Naive thymus-derived CD8-positive, alpha-beta T cell (primary cell): ENCODE measurements at regions not wholly inside any gene's neighbourhood (a gene's known extent, or its start where the extent isn't known, plus 50 kb on each side); places are given as distances from the start of the nearest gene placed in this dataset.
"Not testable (repeated sequence)": the region's sequence is repeated elsewhere in the genome, so short reads cannot be mapped to it uniquely, and the experiment has no call there.

Source experiments
- ATAC-seq, 2 donors: fragments of 150-1000 bp; cut with Tn5 transposase in 1 of 2; sonication (Bioruptor Pico), chemical (Tn5 transposase) in 1 of 2; 1 replicate in 1 of 2; 2 replicates in 1 of 2; pipeline ENCODE4 v1.10.0; 2021; ENCODE audit warnings: mild to moderate bottlenecking in 2 of 2, moderate library complexity in 2 of 2
- POLR2A ChIA-PET: fragments of 350-600 bp; sonication (Branson Sonifier 250); formaldehyde crosslinking; loops from one replicate; lab custom pipeline; 2021; ENCODE audit warnings: antibody characterized with exemption; lab: Charles Lee
- DNase-seq, 10 donors: peaks; one replicate each; pipeline versions ENCODE4 v3.0.0 to v3.0.0-alpha.2; 2020 to 2022
- H3K27ac Mint-ChIP-seq, 10 donors: one replicate each; pipeline ENCODE4 v1.8.0; 2020 to 2022; ENCODE audit warnings: mild to moderate bottlenecking in 10 of 10, mixed read lengths in 10 of 10, moderate library complexity in 4 of 10, inconsistent platforms in 1 of 10
- H3K27me3 Mint-ChIP-seq, 5 donors: one replicate each; pipeline ENCODE4 v1.8.0; 2021 to 2022; ENCODE audit warnings: mixed read lengths in 5 of 5
- H3K36me3 Mint-ChIP-seq, 3 donors: one replicate each; pipeline ENCODE4 v1.8.0; 2020 to 2022; ENCODE audit warnings: mixed read lengths in 3 of 3, mild to moderate bottlenecking in 2 of 3, inconsistent platforms in 1 of 3
- H3K4me1 Mint-ChIP-seq, 4 donors: one replicate each; pipeline ENCODE4 v1.8.0; 2021 to 2022; ENCODE audit warnings: mixed read lengths in 4 of 4
- H3K4me3 Mint-ChIP-seq, 10 donors: one replicate each; pipeline ENCODE4 v1.8.0; 2020 to 2022; ENCODE audit warnings: mild to moderate bottlenecking in 10 of 10, mixed read lengths in 10 of 10, moderate library complexity in 6 of 10, inconsistent platforms in 1 of 10
- H3K9me3 Mint-ChIP-seq, 9 donors: one replicate each; pipeline ENCODE4 v1.8.0; 2020 to 2022; ENCODE audit warnings: mixed read lengths in 9 of 9, mild to moderate bottlenecking in 3 of 9, inconsistent platforms in 1 of 9, moderate library complexity in 1 of 9

GRCh38 chr1:181186133-181186532 is 97.6 kb downstream of the IER5 start:
- DNase-seq, H3K4me3 Mint-ChIP-seq, H3K9me3 Mint-ChIP-seq, H3K36me3 Mint-ChIP-seq, ATAC-seq, POLR2A ChIA-PET, H3K27ac Mint-ChIP-seq: not testable (repeated sequence)
- Mint-ChIP-seq H3K27me3 (peaks cover 0 to 28% (median 7%) of the 10 kb centered on the region in 5 donors), H3K4me1 (peaks cover 2 to 13% (median 7%) of the 10 kb centered on the region in 4 donors)

DNA sequence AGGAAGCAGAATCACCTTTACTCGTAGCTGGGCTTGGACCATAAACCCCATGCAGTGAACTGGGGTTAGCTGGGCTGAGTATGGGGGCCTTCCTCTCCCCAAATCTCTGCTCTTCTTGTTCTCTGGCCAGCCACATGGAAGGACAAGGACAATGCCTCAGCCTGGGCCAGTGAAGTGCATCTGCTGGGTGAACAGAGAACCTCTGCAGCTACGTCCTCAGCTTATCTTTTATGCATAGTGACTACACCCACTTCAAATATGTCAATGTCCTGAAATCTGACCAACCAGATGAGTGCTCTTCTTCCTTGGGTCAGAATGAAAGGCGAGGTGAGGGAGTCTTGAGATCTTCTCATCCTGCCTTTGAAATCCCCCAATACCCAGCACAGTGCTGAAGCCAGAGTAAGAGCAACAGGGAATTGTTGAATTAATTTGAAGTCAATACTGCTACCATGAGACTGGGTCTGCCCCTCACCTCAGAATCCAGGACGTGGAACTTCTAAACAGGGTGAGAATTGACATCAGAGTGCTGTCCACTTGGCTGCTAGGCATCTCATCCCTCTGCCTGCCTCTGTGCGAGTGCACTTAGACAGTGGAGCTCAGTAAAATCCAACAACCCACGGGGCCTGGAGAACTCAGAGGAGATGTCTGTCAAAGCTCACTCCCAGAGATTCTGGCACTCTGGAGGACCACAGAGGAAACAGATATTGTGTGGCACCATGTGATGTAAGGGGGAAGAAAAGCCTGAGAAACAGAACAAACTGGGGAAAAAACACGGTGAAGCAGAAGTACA is 99.0 kb downstream of the IER5 start:
- Mint-ChIP-seq H3K9me3 (no peaks in the 10 kb centered on the region), H3K27me3 (peaks cover 0 to 25% (median 7%) of the 10 kb centered on the region in 5 donors), H3K27ac (peak overlapping the region in 2 of 10 donors; percentile 19 to 43), H3K4me3 (peak overlapping the region in 1 of 10 donors; percentile 30), H3K4me1 (peaks cover 4 to 13% (median 7%) of the 10 kb centered on the region in 4 donors), H3K36me3 (peaks cover 0 to 1% (median 0%) of the 10 kb centered on the region in 3 donors)
- POLR2A ChIA-PET = interaction anchor here (1.0 kb wide), 1 partner anchor 239 kb away, joined by 3 read pairs; no protein-coding TSS in a partner anchor
- no peak for DNase-seq
- ATAC-seq = no peak

DNA sequence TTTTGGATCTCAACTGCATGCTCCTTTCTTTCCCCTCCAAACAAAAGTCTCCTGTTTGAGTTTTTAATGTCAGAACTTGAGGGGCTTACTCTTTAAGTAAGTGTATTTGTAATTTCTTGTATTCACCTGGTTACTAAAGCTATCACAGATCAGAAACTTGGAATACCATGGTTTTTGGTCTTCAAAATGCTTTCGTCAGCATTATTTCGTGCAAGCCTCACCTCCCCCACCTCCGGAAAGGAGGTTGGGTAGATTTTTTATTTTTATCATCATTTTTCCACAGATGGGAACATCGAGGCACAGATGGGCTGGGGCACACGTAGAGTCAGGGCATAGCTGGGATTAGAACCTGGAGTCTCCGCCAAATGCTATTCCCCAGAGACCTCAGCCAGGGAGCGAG is 100.7 kb downstream of the IER5 start:
- no peak for DNase-seq
- Mint-ChIP-seq H3K4me3 (no peak overlapping the region), H3K9me3 (peaks cover 0 to 6% (median 0%) of the 10 kb centered on the region in 9 donors), H3K27ac (no peak overlapping the region), H3K27me3 (peaks cover 0 to 22% (median 7%) of the 10 kb centered on the region in 5 donors), H3K4me1 (peaks cover 4 to 13% (median 7%) of the 10 kb centered on the region in 4 donors), H3K36me3 (peaks cover 0 to 5% (median 0%) of the 10 kb centered on the region in 3 donors)
- no peak for ATAC-seq
- POLR2A ChIA-PET = interaction anchor here (1.3 to 2.3 kb wide), 2 partner anchors 236 to 240 kb away, joined by 3 to 9 read pairs; no protein-coding TSS in a partner anchor

DNA sequence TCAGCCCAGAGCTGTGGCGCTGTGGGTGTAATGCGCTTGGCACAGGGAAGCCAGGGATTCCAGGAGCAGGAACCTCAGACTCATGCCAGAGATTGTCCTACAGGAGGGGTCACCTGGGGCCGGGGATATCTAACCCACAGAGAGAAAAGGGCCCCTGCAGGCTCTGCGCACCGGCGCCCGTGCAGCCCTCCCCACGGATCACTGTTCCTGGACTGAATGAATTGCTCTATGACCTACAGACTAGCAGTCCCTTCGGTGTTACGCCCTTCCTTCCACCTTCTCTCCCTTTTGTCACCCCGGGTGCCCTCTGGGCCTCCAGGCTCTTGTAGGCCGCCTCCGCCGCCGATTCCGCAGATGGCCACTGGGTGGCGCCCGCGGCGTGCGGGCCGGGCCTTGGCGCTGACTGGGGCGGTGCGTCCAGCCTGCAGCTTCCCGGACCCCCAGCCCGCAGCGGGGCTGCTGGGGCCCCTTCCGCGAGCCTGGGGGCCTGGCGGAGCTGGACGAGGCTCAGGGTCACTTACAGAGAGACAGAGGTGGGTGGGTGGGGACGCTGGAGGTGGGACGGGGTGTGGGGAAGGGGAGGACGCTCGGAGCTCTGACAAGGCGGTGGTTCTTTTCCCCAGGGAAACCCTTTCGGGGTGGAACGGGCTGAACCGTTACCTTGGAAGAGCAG is 101.3 kb downstream of the IER5 start:
- Mint-ChIP-seq H3K36me3 (peaks cover 0 to 6% (median 0%) of the 10 kb centered on the region in 3 donors), H3K27ac (peak overlapping the region in 1 of 10 donors; percentile 10), H3K4me1 (peaks cover 4 to 13% (median 7%) of the 10 kb centered on the region in 4 donors), H3K27me3 (peaks cover 0 to 20% (median 5%) of the 10 kb centered on the region in 5 donors), H3K9me3 (peaks cover 0 to 6% (median 0%) of the 10 kb centered on the region in 9 donors), H3K4me3 (peak overlapping the region in 7 of 10 donors; percentile 11 to 76 (median 54))
- ATAC-seq (peak; percentile 94 to 98), DNase-seq (peak; percentile 58 to 86 (median 80))
- POLR2A ChIA-PET = interaction anchor here (1.3 to 2.3 kb wide), 2 partner anchors 235 to 239 kb away, joined by 3 to 9 read pairs; no protein-coding TSS in a partner anchor

DNA sequence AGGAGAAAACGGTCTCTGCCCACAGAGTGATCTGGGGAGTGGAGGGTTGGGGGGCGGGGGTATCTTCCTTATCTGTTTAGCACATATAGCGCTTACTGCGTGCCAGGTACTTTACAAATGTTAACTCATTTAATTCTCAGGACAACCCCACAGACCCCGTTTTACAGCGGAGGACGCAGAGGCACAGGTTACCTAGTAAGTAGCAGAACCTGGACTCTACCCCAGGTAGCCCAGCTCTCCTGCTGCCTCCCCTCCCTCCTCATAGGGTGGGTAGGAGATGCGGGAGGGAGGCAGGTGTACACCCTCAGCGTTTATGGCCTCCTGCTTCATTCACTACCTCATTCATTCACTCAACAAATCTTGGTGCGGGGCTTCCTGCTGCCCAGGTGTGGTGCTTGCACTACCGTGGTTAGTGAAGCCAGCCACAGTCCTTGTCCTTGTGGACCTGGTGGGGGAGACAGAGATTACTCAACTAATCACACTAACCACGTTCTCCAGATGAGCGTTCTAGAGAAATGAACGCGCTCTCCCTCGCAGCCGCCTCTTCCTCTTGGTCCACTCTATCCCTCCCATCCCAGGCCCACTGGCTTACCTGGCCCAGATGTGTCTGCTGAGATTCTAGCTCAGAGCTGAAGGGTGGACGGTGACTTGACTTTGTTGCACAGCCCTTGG is 102.0 kb downstream of the IER5 start:
- DNase-seq (no peak), ATAC-seq (peak; percentile 18 to 21)
- Mint-ChIP-seq H3K27me3 (peaks cover 0 to 18% (median 4%) of the 10 kb centered on the region in 5 donors), H3K36me3 (peaks cover 0 to 6% (median 0%) of the 10 kb centered on the region in 3 donors), H3K27ac (peak overlapping the region in 3 of 10 donors; percentile 29 to 63 (median 60)), H3K4me1 (peaks cover 4 to 13% (median 7%) of the 10 kb centered on the region in 4 donors), H3K4me3 (peak overlapping the region in 8 of 10 donors; percentile 53 to 76 (median 64)), H3K9me3 (peaks cover 0 to 6% (median 0%) of the 10 kb centered on the region in 9 donors)
- POLR2A ChIA-PET = interaction anchor here (2.3 kb wide), 1 partner anchor 234 kb away, joined by 9 read pairs; no protein-coding TSS in a partner anchor

DNA sequence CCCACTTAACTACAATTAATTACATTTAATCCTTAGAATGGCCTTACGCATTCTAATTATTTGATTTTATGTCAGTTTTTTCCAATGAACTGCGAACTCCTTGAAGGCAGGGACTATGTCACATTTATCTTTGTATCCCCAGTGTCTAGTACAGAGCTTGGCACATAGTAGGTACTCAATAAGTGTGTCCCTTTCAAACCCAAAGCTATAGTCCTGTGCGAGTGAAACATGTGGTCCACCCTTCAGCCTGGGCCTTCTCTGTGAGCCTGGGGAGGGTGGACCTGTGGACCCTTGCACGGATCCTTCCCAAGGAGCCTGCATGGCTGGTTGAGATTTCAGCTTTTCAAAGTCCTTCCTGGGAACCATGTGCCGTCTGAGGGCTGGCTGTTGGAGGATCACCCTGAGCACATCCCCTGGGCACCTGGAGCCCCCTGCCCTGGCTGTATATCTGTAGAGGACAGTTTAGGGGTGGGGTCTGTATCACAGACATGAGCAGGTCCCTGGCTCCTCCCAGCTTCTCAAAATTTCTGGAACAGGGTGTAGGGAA is 103.1 kb downstream of the IER5 start:
- POLR2A ChIA-PET = interaction anchor here (2.3 kb wide), 1 partner anchor 233 kb away, joined by 9 read pairs; no protein-coding TSS in a partner anchor
- Mint-ChIP-seq H3K9me3 (peaks cover 0 to 6% (median 0%) of the 10 kb centered on the region in 9 donors), H3K36me3 (peaks cover 0 to 6% (median 0%) of the 10 kb centered on the region in 3 donors), H3K4me3 (no peak overlapping the region), H3K4me1 (peaks cover 4 to 13% (median 7%) of the 10 kb centered on the region in 4 donors), H3K27ac (no peak overlapping the region), H3K27me3 (peaks cover 0 to 19% (median 0%) of the 10 kb centered on the region in 5 donors)
- DNase-seq (no peak), ATAC-seq (no peak)

DNA sequence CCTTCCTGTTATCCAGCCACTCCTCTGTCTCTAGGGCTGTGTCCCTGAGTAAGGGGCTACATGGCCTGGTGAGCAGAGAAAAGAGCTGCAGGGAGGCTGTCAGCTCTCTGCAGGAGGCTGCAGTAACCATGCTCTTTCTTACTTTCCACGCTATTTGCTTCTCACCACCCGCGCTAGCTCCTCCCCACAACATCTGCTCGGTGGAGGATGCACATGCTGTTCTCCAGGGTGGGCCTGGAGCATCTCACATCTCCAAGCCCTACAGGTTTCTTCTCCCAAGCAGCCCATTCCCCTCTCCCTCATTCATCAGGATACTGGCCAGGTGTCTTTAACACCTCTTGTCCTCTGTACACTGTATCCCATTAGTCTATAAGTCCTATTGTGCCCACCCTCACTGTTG is 103.8 kb downstream of the IER5 start:
- POLR2A ChIA-PET = no interaction called here
- Mint-ChIP-seq H3K27me3 (peaks cover 0 to 19% (median 0%) of the 10 kb centered on the region in 5 donors), H3K27ac (peak overlapping the region in 2 of 10 donors; percentile 2 to 54), H3K9me3 (peaks cover 0 to 6% (median 0%) of the 10 kb centered on the region in 9 donors), H3K36me3 (peaks cover 0 to 6% (median 0%) of the 10 kb centered on the region in 3 donors), H3K4me1 (peaks cover 4 to 13% (median 7%) of the 10 kb centered on the region in 4 donors), H3K4me3 (no peak overlapping the region)
- no peak for DNase-seq
- ATAC-seq = no peak

GRCh38 chr1:181202986-181203555 is 114.6 kb downstream of the IER5 start:
- Mint-ChIP-seq H3K27ac (peak overlapping the region in 3 of 10 donors; percentile 32 to 82 (median 81)), H3K9me3 (peaks cover 0 to 7% (median 0%) of the 10 kb centered on the region in 9 donors), H3K27me3 (peaks cover 0 to 10% (median 0%) of the 10 kb centered on the region in 5 donors), H3K4me1 (peaks cover 0 to 2% (median 0%) of the 10 kb centered on the region in 4 donors), H3K4me3 (no peak overlapping the region), H3K36me3 (no peaks in the 10 kb centered on the region)
- ATAC-seq = no peak
- no peak for DNase-seq
- POLR2A ChIA-PET = no interaction called here

GRCh38 chr1:181204530-181204929 is 116.0 kb downstream of the IER5 start:
- Mint-ChIP-seq H3K9me3 (peaks cover 0 to 7% (median 0%) of the 10 kb centered on the region in 9 donors), H3K4me3 (no peak overlapping the region), H3K36me3 (no peaks in the 10 kb centered on the region), H3K4me1 (peaks cover 0 to 4% (median under 1%) of the 10 kb centered on the region in 4 donors), H3K27ac (peak overlapping the region in 1 of 10 donors; percentile 29), H3K27me3 (peaks cover 0 to 6% (median 0%) of the 10 kb centered on the region in 5 donors)
- POLR2A ChIA-PET = no interaction called here
- no peak for ATAC-seq
- no peak for DNase-seq

- POLR2A ChIA-PET = no interaction called here
- no peak for DNase-seq
- ATAC-seq = no peak
- Mint-ChIP-seq H3K4me3 (no peak overlapping the region), H3K36me3 (no peaks in the 10 kb centered on the region), H3K9me3 (peaks cover 0 to 2% (median 0%) of the 10 kb centered on the region in 9 donors), H3K27me3 (peaks cover 0 to 4% (median 0%) of the 10 kb centered on the region in 5 donors), H3K4me1 (peaks cover 0 to 4% (median under 1%) of the 10 kb centered on the region in 4 donors), H3K27ac (no peak overlapping the region)
Observed at GRCh38 chr1:181205901-181206300, 117.4 kb downstream of the IER5 start.

DNA sequence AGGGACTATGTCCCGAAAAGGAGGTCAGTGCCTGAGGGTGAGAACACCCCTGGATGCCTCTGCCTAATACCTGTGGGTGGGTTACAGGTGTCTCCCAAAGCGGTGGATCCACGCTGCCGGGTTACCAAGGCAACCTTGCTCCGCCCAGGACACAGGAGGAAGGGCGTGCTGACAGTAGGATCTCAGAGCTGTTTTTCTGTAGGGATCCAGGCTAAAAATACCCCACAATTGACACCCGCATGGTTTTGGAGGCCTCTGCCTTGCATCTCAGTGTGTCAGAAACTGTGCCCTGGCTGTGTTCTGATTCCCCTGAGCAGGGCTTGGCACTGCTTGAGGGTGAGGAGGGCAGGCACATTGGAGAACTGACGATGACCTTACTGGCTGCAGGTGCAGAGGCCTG is 118.0 kb downstream of the IER5 start:
- peaks cover 0 to 2% (median 0%) of the 10 kb centered on the region in 9 donors for H3K9me3 Mint-ChIP-seq
- H3K36me3 Mint-ChIP-seq = no peaks in the 10 kb centered on the region
- H3K4me3 Mint-ChIP-seq = no peak overlapping the region
- peaks cover 0 to 4% (median 2%) of the 10 kb centered on the region in 4 donors for H3K4me1 Mint-ChIP-seq
- H3K27me3 Mint-ChIP-seq = peaks cover 0 to 8% (median 0%) of the 10 kb centered on the region in 5 donors
- no peak overlapping the region for H3K27ac Mint-ChIP-seq
- ATAC-seq (no peak), DNase-seq (no peak)
- POLR2A ChIA-PET = no interaction called here
